Neuronal stem cell (in vitro differentiated cells): ENCODE measurements at regions not wholly inside any gene's neighbourhood (a gene's known extent, or its start where the extent isn't known, plus 50 kb on each side); places are given as distances from the start of the nearest gene placed in this dataset.

Source experiments
- DNase-seq: peaks from one replicate; pipeline ENCODE4 v3.0.0-alpha.2; 2013; ENCODE audit warnings: low spot score
- H2AFZ ChIP-seq: one replicate; pipeline ENCODE4 v1.6.1; 2013; ENCODE audit warnings: mild to moderate bottlenecking, low read length, inconsistent platforms
- H2AK5ac ChIP-seq: 2 replicates; pipeline ENCODE4 v1.6.1; 2013; ENCODE audit warnings: low read depth, mild to moderate bottlenecking, inconsistent platforms, low read length, moderate library complexity, mixed read lengths
- H2BK120ac ChIP-seq: 2 replicates; pipeline ENCODE4 v1.6.1; 2013; ENCODE audit warnings: low read depth, mild to moderate bottlenecking, inconsistent platforms, low read length, moderate library complexity, mixed read lengths
- H2BK12ac ChIP-seq: one replicate; pipeline ENCODE4 v1.6.1; 2013; ENCODE audit warnings: low read length, inconsistent platforms
- H2BK15ac ChIP-seq: 2 replicates; pipeline ENCODE4 v1.6.1; 2013; ENCODE audit warnings: mild to moderate bottlenecking, low read length, inconsistent platforms, mixed read lengths
- H2BK5ac ChIP-seq: one replicate; pipeline ENCODE4 v1.6.1; 2013; ENCODE audit warnings: inconsistent platforms, mild to moderate bottlenecking, low read length, moderate library complexity
- H3K14ac ChIP-seq: one replicate; pipeline ENCODE4 v1.6.1; 2013; ENCODE audit warnings: low read length, inconsistent platforms
- H3K18ac ChIP-seq: 2 replicates; pipeline ENCODE4 v1.6.1; 2013; ENCODE audit warnings: low read length, inconsistent platforms
- H3K23ac ChIP-seq: 2 replicates; pipeline ENCODE4 v1.6.1; 2013; ENCODE audit warnings: low read depth, mild to moderate bottlenecking, mixed read lengths, low read length, inconsistent platforms; ENCODE audit not compliant: poor library complexity
- H3K27ac ChIP-seq: replicated peaks from 3 replicates; pipeline ENCODE4 v1.5.1; 2013; ENCODE audit warnings: low read length, inconsistent platforms
- H3K27me3 ChIP-seq, 3 experiments: 2 replicates each; pipeline ENCODE4 v1.6.1; 2013; ENCODE audit warnings: low read length in 3 of 3, mild to moderate bottlenecking in 2 of 3, inconsistent platforms in 1 of 3, low read depth in 1 of 3, mixed read lengths in 1 of 3, moderate library complexity in 1 of 3; ENCODE audit not compliant: control insufficient read depth in 3 of 3, insufficient read depth in 3 of 3
- H3K36me3 ChIP-seq, 2 donors: replicated peaks in 1 of 2; 2 replicates each; pipeline ENCODE4 v1.6.1; 2013; ENCODE audit warnings: low read length in 2 of 2; ENCODE audit not compliant: control insufficient read depth in 2 of 2, insufficient read depth in 2 of 2
- H3K4ac ChIP-seq: 2 replicates; pipeline ENCODE4 v1.6.1; 2013; ENCODE audit warnings: inconsistent platforms, mild to moderate bottlenecking, low read length, moderate library complexity
- H3K4me1 ChIP-seq, 2 donors: 1 replicate in 1 of 2; 2 replicates in 1 of 2; pipeline ENCODE4 v1.6.1; 2013; ENCODE audit warnings: low read length in 2 of 2, low read depth in 1 of 2; ENCODE audit not compliant: control insufficient read depth in 2 of 2, insufficient read depth in 1 of 2
- H3K4me2 ChIP-seq: one replicate; pipeline ENCODE4 v1.6.1; 2013; ENCODE audit warnings: mild to moderate bottlenecking, low read length, inconsistent platforms; ENCODE audit not compliant: insufficient read depth, poor library complexity, severe bottlenecking
- H3K4me3 ChIP-seq, 2 donors: 2 replicates each; pipeline ENCODE4 v1.5.1; 2013; ENCODE audit warnings: low read length in 2 of 2, mild to moderate bottlenecking in 2 of 2, inconsistent platforms in 1 of 2, moderate library complexity in 1 of 2
- H3K79me1 ChIP-seq: one replicate; pipeline ENCODE4 v1.6.1; 2013; ENCODE audit warnings: low read depth, mild to moderate bottlenecking, inconsistent platforms, low read length, moderate library complexity
- H3K9ac ChIP-seq: one replicate; pipeline ENCODE4 v1.6.1; 2013; ENCODE audit warnings: mild to moderate bottlenecking, low read depth, low read length, inconsistent platforms; ENCODE audit not compliant: poor library complexity
- H3K9me3 ChIP-seq, 2 donors: replicated peaks in 1 of 2; 2 replicates each; pipeline versions ENCODE3 to v1.6.1; 2013; ENCODE audit warnings: low read length in 2 of 2, mild to moderate bottlenecking in 2 of 2, inconsistent platforms in 1 of 2, low read depth in 1 of 2, mixed read lengths in 1 of 2, moderate library complexity in 1 of 2; ENCODE audit not compliant: control insufficient read depth in 2 of 2, insufficient read depth in 1 of 2
- H4K8ac ChIP-seq: one replicate; pipeline ENCODE4 v1.6.1; 2013; ENCODE audit warnings: low read depth, mild to moderate bottlenecking, inconsistent platforms, low read length, moderate library complexity
- H4K91ac ChIP-seq: one replicate; pipeline ENCODE4 v1.6.1; 2013; ENCODE audit warnings: low read length, low read depth, mild to moderate bottlenecking, inconsistent platforms; ENCODE audit not compliant: poor library complexity
- WGBS, 2 donors: extraction: QIAGEN DNeasy Blood & Tissue Kit; methylation state at CpG; one replicate each; pipeline ENCODE4 v1.1.7; 2013; ENCODE audit warnings: missing lambda C conversion rate in 2 of 2, mixed read lengths in 1 of 2; ENCODE audit not compliant: insufficient read length in 2 of 2, insufficient replicate concordance in 1 of 2; ENCODE audit errors: extremely low coverage in 2 of 2; 5-methylcytosine and 5-hydroxymethylcytosine counted together

DNA sequence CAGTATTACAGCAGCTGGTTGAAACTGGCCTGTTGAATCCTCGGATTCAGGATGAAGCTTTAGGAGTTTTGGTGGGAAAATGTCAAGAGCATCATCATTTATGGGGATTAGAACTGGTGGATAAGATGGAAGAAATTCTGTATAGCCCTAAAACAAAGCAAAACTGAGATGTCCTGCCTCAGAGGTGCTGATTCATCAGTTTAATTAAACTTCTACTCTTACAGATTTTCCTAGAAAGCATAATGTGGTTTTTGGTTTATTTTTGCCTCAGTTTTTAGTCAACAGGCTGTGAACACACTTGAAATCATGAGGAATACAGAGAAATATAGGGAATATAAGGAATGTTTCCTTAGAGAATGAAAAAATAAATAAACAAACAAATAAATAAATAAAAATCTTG lies 228.7 kb upstream of the POU3F2 start:
- Histone ChIP-seq H3K27ac (no peak overlapping the region), H2AFZ (no peak overlapping the region), H3K4me1 (peaks cover 4 to 6% of the 10 kb centered on the region in 2 donors), H3K4me2 (no peak overlapping the region), H4K91ac (no peak overlapping the region), H3K9ac (no peak overlapping the region), H3K36me3 (no peaks in the 10 kb centered on the region), H2BK5ac (no peak overlapping the region), H3K18ac (no peak overlapping the region), H3K23ac (no peak overlapping the region), H2BK120ac (no peak overlapping the region), H3K4ac (no peak overlapping the region), H2AK5ac (no peak overlapping the region), H3K14ac (no peak overlapping the region), H3K4me3 (no peak overlapping the region), H2BK15ac (no peak overlapping the region), H3K27me3 (no peaks in the 10 kb centered on the region), H3K9me3 (peaks cover 0 to 3% of the 10 kb centered on the region in 2 donors), H3K79me1 (no peaks in the 10 kb centered on the region), H2BK12ac (no peak overlapping the region), H4K8ac (no peak overlapping the region)
- no peak for DNase-seq
- no CpG with 5 or more reads among the region's 1 CpG for WGBS, 2 donors

DNA sequence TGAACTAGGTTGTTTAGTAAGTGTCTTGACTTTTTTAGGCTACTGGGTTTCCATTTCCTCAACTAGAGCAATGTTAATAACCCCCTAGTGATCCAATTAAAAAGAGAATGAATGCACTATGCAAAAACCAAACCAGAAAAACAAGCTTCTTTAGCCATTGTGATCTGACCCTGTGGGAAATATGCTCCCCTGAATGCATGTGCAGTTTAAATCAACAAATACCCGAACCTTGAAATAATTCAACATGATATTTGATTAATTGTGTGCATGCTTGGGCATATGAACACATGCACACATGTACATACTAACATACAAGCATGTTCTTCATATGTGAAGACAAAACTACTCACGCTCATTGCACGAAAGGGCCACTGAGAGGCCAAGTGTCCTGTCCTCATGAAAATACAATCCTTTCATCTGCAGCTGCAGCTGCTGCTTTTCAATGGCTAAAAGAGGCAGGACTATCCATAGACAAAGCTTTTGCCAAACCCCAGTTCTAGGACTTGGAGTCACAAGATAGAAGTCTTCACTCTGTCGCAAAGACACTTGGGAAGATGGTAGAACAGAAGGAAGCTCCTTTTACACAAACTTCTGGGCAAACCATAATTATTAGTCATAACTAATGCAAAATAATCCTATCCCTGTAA lies 207.1 kb upstream of the POU3F2 start:
- Histone ChIP-seq H4K8ac (no peak overlapping the region), H2BK12ac (no peak overlapping the region), H4K91ac (no peak overlapping the region), H3K4me2 (peak overlapping the region; percentile 38), H2AK5ac (no peak overlapping the region), H3K9ac (no peak overlapping the region), H3K27ac (peak overlapping the region; percentile 50), H2BK5ac (no peak overlapping the region), H2BK120ac (no peak overlapping the region), H3K14ac (no peak overlapping the region), H3K4me3 (no peak overlapping the region), H3K79me1 (no peaks in the 10 kb centered on the region), H3K4me1 (peaks cover 9 to 30% of the 10 kb centered on the region in 2 donors), H3K23ac (no peak overlapping the region), H2BK15ac (no peak overlapping the region), H3K9me3 (no peaks in the 10 kb centered on the region), H3K27me3 (no peaks in the 10 kb centered on the region), H3K36me3 (no peaks in the 10 kb centered on the region), H3K18ac (no peak overlapping the region), H2AFZ (peak overlapping the region; percentile 24), H3K4ac (no peak overlapping the region)
- no CpG with 5 or more reads among the region's 4 CpGs for WGBS, 2 donors
- no peak for DNase-seq

DNA sequence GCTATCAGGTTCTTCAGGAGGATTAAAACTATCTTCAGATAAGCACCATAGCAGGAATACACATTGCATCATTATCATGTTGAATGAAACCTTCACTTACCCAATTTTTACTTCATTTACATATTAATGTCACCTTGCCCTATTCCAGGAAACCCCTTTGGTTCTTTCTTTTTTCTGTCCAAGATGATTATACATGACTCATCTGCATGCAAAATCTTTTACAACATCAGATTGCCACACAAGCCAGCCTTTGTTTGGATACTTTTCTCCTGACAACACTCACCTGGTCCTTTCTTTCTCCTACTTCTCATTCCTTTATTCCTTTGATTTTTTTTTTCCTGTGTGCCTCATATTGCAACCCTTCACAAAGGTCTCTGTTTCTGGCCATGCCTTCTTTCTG lies 200.5 kb upstream of the POU3F2 start:
- H3K79me1 ChIP-seq = no peaks in the 10 kb centered on the region
- H3K36me3 ChIP-seq = no peaks in the 10 kb centered on the region
- no peak overlapping the region for H2BK5ac ChIP-seq
- no peak overlapping the region for H3K14ac ChIP-seq
- no peak for DNase-seq
- H4K91ac ChIP-seq = no peak overlapping the region
- no peak overlapping the region for H3K23ac ChIP-seq
- H2BK120ac ChIP-seq = no peak overlapping the region
- no peak overlapping the region for H2AK5ac ChIP-seq
- no peak overlapping the region for H2BK12ac ChIP-seq
- H3K27ac ChIP-seq = no peak overlapping the region
- no peak overlapping the region for H4K8ac ChIP-seq
- no peaks in the 10 kb centered on the region for H3K27me3 ChIP-seq
- H3K9me3 ChIP-seq = no peaks in the 10 kb centered on the region
- H3K18ac ChIP-seq = no peak overlapping the region
- no peak overlapping the region for H3K9ac ChIP-seq
- H2AFZ ChIP-seq = peak overlapping the region; percentile 38
- peaks cover 25 to 54% of the 10 kb centered on the region in 2 donors for H3K4me1 ChIP-seq
- no peak overlapping the region for H3K4me2 ChIP-seq
- no peak overlapping the region for H3K4me3 ChIP-seq
- no peak overlapping the region for H3K4ac ChIP-seq
- no peak overlapping the region for H2BK15ac ChIP-seq

DNA sequence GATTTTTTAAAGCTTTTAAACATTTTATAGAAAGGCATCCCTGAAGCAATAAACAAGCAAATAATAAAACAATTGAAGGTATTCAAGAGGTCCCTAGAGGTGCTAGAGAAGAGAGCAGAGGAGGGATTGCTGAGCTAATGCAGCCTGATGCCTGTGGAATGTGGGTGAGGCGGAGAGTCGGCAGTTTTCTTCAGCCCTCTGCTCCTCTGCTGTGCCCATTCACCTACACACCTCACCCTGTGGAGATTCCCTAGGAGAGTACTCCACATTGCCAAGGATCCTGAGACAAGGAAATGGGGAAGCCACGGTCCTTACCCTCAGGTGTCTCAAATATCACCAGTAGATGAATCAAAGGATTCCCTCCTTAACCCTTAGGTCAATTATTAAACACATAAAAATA lies 199.8 kb upstream of the POU3F2 start:
- peaks cover 25 to 59% of the 10 kb centered on the region in 2 donors for H3K4me1 ChIP-seq

More for the DNA sequence above, 199.8 kb upstream of the POU3F2 start:
- Histone ChIP-seq H3K36me3 (no peaks in the 10 kb centered on the region), H2AFZ (no peak overlapping the region), H4K8ac (no peak overlapping the region), H2BK12ac (no peak overlapping the region), H2BK120ac (no peak overlapping the region), H3K9ac (no peak overlapping the region), H2BK5ac (no peak overlapping the region), H3K79me1 (no peaks in the 10 kb centered on the region), H3K27ac (peak overlapping the region; percentile 42), H4K91ac (no peak overlapping the region), H2AK5ac (no peak overlapping the region), H3K18ac (no peak overlapping the region), H3K4me3 (no peak overlapping the region), H3K27me3 (no peaks in the 10 kb centered on the region), H3K4me2 (no peak overlapping the region), H3K14ac (no peak overlapping the region), H2BK15ac (no peak overlapping the region), H3K4ac (no peak overlapping the region), H3K23ac (no peak overlapping the region), H3K9me3 (no peaks in the 10 kb centered on the region)
- no peak for DNase-seq
- WGBS, 2 donors = no CpG with 5 or more reads among the region's 3 CpGs
